KG1 (cell line): ENCODE measurements at regions not wholly inside any gene's neighbourhood (a gene's known extent, or its start where the extent isn't known, plus 50 kb on each side); places are given as distances from the start of the nearest gene placed in this dataset.

Source experiments
- DNase-seq: peaks from one replicate; lab custom pipeline; 2025; lab: John Stamatoyannopoulos, UW

DNA sequence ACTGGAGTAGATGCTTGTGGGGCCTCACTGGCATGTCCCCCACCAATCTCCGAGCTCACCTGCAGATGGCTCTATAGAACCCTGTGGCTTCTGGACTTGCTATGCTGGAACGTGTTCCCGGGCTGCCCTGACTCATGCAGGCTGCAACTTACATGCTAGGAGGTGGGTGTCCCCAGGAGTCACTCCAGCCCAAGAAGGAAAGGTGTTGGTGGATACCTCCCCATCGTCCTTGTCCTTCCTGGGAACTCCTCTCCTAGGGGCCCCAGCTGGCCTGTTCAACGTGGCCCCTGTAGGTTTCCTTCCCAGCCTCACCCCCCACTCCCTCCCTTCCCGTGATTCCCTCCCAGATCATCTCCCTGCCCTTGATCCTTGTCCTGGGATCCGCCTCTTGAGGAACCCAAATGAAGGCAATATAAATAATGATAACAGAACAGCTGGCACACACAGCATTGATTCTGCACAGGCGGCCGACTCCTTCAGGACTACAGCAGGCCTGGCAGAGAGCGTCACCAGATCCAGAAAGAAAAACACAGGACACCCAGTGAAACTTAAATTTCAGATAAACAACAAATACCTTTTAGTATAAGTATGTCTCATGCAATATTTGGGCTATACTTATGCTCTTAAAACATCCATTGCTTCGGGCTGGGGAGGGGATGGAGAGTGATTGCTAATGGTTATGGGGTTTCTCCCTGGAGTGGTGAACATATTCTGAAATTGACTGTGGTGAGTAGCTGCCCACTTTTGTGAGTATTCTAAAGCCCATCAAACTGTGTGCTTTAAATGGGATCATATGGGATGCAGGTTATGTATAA, 221.1 kb upstream of the GSE1 start:
- no peak for DNase-seq

- DNase-seq = no peak
Observed at GRCh38 chr16:85392756-85393673, 220.1 kb upstream of the GSE1 start.

DNA sequence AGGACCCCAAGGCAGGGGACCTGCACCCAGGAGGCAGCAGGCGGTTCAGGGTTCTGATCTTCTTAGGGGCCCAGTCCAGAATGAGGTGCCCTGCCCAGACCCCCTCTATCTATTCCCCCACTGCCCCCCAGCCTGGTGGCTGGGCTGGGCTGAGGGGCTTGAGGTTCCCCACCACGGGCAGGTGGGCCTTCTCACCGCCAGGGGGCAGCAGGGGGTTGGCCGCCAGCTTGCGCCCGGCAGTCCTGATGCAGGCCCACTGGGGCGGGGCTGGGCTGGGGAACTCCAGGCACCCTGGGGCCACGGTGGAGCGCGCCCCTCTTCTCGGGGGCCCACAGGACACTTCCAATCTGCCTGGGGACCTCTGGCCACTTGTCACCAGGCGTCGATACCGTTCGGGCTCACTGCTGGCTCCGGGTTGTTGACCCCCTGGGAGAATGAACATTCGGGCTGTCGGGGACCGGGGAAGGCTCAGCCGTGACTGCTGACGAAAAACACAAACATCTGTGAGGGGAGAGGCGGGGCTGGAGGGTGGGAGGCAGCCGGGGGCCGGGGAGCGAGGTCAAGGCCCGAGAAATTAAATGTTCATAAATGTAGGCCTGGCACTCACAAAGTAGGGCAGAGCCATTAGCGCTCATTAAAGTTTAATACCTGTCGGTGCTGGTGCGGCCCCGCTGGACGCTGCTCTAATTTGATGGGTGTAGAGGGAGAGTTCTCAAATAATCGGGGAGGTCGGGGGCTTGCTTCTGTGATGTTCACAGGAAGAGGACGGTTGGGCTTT, 219.3 kb upstream of the GSE1 start:
- peak; percentile 26 for DNase-seq

- no peak for DNase-seq
Observed at GRCh38 chr16:85394456-85395206, 218.5 kb upstream of the GSE1 start.

DNA sequence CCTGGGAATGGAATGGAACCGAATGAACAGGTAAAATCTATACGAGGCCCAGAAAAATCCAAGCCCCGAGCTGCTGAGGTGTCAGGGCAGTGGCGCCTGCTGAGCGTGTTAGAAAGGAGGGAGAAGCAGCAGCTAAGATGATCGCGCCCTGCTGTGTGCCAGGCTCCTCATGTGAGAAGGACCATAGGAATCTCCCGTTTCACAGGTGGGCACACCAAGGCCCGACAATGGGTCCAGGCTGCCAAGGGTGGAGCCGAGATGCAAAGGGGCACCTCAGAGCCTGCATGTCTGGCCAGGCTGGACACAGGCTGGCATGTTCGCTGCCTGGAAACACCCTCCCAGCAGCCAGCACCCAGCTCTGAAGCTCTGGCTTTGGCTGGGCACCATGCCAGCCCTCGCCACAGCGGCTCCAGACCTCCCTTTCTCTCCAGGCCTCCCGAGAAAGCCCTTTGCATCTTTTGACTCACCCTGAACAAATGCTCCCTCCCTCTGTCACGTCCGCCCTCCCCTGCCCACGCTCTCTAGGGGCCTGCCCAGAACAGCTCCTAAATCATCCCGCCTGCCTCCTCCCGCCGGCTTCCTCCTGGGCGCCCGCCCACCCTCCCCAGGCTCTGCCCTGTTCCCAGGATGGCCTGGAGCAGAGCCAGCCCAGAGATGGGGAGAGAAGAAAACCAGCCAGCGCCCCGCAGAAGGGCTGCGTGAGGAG, 217.8 kb upstream of the GSE1 start:
- DNase-seq = no peak

DNA sequence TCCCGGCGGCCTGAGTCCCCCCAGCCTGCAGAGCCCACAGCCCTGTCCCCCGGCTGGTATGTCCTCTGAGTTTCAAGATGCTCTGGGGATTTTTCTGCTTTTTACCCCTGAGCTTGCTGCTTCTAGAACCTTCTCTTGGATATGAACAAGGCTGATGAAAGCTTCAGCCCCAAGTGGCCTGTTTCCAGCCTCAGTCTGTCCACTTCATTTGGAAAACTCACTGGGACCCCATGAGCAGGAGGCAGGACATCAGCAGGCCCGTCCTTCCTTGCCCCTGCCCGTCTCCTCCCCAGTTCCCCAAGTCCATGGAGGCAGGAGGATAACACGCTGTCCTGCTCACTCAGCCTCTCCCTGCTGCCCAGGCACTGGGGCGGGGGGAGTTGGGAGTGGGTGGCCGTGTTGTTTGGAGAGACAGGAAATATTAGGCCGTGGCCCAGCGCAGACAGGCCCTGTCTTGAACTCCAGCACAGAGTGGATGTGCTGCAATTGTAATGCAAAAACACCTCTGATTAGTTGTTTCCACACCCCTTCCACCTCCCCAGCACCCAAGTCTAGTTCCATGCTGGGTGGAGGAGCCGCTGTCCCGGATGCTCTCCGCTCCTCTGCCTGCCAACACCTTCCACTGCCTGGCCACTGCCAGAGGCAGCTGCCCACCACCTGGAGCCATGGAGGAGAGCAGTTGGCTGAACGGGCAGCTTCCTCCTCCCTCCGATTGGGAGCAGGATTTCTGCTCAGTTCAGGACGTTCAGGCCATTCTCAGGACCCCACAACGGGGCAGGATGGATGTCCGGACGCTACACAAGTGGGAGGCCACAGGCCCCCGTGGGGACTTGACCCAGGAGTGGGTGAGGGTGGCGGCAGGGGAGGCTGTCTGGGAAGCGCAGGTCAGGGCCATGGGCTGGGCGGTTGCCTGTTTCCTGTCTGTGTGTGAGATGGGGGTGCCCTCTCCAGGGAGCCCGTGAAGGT, 216.9 kb upstream of the GSE1 start:
- DNase-seq = no peak

GRCh38 chr16:85396879-85397871, 215.9 kb upstream of the GSE1 start:
- no peak for DNase-seq

DNA sequence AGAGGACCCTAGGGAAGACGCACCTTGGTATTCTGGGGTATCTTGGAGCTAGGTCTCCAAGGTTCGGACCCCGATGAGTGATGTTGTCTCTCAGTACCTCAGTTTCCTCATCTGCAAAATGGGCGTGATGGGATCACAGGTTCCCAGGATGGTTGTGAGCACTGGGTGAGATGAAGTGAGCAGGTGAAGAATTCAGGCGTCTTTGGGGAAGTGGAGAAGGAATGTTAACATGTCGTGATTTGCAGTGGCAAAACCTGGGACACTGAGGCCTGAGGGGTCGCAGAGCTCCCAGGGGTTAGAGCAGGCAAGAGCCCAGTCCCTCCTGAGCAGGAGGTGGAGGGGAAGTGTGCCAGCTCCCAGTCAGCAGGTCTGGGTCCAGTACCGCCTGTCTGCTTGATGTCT, 215.1 kb upstream of the GSE1 start:
- DNase-seq = no peak

DNA sequence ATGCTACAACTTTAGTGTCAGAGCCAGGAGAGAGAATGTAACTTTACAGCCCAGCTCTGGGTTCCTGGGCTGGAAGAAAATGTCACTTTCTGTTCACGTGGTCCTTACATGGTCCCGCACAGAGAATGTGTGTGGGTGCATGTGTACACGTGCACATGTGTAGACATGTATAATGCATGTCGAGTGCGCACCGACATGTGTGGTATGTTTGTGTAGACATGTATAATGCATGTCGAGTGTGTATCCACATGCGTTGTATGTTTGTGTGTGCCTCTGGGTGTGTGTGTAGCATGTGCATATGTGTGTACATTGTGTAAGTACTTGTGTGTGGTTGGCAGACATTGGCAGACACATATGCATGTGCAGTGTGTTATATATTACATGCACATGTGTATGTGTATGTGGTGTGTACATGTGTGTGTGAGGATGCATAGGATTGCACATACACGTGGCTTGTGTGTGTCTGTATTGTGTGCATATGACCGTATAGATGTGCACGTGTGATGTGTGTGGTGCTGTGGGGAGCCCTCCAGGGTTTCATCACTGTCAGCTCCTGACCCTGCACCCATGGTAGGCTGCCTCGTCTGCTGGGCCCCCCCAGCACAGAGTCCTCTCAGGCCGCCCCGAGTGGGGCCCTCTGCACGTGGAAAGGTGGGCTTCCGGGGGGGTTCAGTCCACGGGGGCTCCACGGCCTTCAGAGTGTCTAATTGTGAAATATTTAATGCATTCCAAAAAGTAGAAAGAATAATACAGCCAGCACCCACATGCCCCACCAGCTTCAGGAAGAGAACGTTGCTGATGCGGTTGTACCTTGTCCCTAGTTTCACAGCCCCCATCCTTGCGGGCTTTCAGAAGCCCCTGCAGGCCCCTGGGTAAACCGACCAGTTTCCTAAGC, 214.2 kb upstream of the GSE1 start:
- DNase-seq = no peak

- DNase-seq = no peak
Observed at GRCh38 chr16:85399583-85400284, 213.4 kb upstream of the GSE1 start.

DNA sequence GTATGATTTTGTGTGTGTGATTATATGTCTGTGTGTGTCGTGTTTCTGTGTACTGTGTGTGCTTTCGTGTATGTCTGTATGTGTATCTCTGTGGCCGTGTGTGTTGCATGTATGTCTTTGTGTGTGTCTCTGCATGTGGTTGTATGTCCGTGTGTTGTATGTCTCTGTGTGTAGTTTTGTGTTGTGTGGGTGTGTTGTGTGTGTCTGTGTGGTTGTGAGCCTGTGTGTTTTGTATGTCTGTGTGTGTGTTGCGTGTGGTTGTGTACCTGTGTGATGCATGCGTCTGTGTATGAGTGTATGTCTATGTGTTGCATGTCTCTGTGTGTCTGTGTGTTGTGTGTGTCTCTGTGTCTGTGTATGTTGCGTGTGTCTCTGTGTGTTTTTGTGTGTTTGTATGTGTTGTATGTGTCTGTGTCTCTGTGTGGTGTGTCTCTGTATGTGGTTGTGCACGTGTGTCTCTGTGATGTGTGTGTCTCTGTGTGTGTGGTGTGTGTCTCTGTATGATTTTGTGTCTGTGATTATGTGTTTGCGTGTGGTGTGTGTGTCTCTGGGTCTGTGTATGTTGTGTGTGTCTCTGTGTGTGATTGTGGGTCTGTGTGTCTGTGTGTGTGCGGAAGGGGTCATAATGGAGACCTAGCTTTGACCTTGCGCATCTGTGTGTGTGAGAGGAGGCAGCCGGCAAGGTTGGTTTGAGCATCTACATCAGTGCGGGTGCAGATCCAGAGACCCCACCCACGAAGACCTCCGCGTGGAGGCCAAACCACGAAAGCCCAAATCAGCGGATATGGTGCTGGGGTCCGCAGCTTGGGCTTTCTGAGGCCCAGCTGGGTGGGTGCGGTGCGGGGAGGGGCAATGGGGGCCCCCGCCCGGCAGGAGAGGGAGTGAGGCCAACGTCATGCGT, 212.6 kb upstream of the GSE1 start:
- DNase-seq = no peak

DNA sequence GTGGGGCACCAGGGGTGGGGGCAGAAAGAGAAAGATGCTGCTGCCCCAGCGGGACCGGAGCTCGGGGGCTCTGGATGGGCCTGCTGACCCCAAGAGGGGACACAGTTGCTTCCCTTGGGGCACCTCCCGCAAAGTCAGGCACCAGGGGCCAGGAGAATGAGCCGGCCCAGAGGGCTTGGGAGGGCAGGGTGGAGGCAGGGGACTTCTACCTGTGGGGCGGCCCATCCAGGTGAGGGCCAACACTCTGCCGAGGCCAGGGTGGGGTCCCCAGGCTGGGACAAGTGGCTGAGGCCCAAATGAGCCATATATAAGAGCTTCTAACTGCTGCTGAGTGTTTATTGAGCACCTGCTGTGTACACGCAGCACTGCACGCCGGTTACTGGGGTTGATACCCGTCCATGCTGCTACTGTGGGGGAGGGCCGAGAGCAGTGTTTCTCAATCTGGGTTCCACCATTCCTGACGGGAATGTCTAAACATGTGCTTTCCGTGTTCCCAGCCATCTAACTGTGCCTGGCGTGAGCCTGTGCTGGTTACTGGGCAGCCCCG, 211.7 kb upstream of the GSE1 start:
- DNase-seq = no peak

- no peak for DNase-seq
Observed at GRCh38 chr16:85401917-85402766, 211.0 kb upstream of the GSE1 start.

DNA sequence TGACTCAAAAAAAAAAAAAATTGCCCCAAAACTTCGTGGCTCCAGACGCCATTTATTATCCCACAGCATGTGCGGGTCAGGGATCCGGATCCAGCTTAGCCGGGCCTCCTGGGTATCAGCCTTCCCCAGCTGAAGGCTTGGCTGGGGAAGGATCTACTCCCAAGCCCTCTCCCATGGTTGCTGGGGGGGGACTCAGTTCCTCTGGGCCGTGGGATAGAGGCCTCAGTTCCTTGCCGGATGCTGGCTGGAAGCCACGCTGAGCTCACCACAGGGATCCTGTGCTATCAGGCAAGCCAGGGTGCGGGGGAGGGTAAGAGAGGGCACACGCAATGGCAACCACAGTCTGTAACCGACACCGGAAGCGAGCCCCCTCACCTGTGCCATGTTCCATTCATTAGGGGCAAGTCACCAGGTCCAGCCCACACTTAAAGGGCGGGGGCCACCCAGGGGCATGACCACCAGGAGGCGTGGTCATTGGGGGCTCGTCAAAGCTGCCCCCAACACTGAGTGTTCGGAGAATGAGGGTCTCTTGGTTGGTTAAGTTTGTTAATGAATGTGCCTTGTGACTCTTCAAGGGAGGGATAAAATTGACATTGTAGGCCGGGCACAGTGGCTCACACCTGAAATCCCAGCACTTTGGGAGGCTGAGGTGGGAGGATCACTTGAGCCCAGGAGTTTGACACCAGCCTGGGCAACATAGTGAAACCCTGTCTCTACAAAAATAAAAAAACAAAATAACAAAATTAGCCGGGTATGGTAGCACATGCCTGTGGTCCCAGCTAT, 210.0 kb upstream of the GSE1 start:
- no peak for DNase-seq
